Right lobe of liver (tissue), 4 donors: ENCODE measurements at regions not wholly inside any gene's neighbourhood (a gene's known extent, or its start where the extent isn't known, plus 50 kb on each side); places are given as distances from the start of the nearest gene placed in this dataset.

Experiments used
- POLR2A ChIP-seq: fragments of 450-650 bp; IDR thresholded peaks from one replicate; pipeline ENCODE4 v1.6.1; 2017; ENCODE audit warnings: antibody characterized with exemption, mild to moderate bottlenecking
- TF ChIP-seq, protein P1 (sequence below), 4 donors: fragments of 200-600 bp in 3 of 4; fragments of 450-650 bp in 1 of 4; IDR thresholded peaks; one replicate each; pipeline versions ENCODE4 v1.5.1 to v1.8.0; 2016 to 2022; ENCODE audit warnings: antibody characterized with exemption in 4 of 4, mild to moderate bottlenecking in 2 of 4
- donor health status: DM: no; HTN: no; CAD: no.
- donor health status: DM: no; HTN: no; CAD: no.
- donor health status: DM: no; HTN: yes; CAD: no.

DNA sequence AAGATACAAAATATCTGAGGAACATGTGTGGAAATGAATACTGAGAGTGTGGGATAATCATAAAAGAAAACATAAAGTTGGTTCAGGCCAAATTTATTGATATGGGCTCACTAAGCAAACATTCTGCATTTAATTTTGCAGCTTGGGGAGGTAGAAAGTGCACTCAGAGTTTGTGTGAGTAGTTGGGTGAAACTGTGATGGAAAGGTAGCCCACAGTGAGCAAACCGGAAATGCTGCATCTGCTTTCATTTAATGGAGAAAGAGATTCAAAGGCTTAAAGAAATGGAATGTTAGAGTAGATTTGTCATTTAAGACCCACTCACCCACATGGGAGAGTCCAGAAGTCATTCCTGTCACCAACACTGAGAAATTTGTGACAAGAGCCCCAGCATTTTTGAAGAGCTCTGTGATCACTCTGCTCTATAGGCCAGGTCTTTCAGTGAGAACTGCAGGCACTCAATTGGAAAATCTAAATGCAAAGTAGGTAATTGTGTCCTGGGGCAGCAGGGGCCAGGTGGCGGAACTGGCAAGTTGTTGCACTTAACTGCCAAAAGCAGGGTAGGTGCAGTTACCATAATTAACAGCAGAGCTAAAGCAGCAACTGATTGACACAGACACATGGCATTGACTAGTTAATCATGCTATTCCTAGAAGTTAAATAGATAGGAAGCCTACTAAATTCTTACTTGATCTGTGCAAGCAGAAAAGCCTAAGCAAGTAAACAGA is 1228.3 kb upstream of the PCDH20 start:
- TF ChIP-seq, protein P1, sequence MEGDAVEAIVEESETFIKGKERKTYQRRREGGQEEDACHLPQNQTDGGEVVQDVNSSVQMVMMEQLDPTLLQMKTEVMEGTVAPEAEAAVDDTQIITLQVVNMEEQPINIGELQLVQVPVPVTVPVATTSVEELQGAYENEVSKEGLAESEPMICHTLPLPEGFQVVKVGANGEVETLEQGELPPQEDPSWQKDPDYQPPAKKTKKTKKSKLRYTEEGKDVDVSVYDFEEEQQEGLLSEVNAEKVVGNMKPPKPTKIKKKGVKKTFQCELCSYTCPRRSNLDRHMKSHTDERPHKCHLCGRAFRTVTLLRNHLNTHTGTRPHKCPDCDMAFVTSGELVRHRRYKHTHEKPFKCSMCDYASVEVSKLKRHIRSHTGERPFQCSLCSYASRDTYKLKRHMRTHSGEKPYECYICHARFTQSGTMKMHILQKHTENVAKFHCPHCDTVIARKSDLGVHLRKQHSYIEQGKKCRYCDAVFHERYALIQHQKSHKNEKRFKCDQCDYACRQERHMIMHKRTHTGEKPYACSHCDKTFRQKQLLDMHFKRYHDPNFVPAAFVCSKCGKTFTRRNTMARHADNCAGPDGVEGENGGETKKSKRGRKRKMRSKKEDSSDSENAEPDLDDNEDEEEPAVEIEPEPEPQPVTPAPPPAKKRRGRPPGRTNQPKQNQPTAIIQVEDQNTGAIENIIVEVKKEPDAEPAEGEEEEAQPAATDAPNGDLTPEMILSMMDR (IDR thresholded peaks at IDR 0.05): no peak
- TF ChIP-seq POLR2A: no peak
